GM21576 (cell line): ENCODE measurements at regions not wholly inside any gene's neighbourhood (a gene's known extent, or its start where the extent isn't known, plus 50 kb on each side); places are given as distances from the start of the nearest gene placed in this dataset.
"Not testable (repeated sequence)": the region's sequence is repeated elsewhere in the genome, so short reads cannot be mapped to it uniquely, and the experiment has no call there.

Experiments
- ATAC-seq: cut with Tn5 transposase; IDR thresholded peaks from one replicate; pipeline ENCODE4 v1.9.1; 2021; ENCODE audit warnings: mild to moderate bottlenecking, moderate library complexity; ENCODE audit not compliant: unreplicated experiment

DNA sequence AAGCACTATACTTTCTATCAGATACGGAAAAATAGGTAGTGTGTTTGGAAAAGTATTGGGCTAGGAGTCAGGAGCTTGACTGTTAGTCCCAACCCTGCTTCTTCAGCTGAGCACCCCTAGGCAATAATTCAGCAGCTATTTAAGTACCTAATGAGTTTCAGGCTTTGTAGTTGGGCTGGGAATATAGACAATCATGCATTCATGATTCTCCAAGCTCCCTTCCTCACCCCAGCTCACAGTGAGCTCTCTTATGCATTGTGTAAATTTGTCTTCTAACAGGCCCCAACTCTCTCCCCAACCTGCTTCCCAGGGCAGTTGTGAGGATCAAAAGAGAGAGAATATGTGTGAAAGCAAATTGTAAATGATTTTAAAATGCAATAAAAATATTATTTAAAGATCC, 201.2 kb downstream of the MSX2 start:
- ATAC-seq: no peak

- ATAC-seq: no peak
These were observed 198.6 kb downstream of the MSX2 start for GRCh38 chr5:174922955-174923354.

GRCh38 chr5:174920906-174921550, 196.6 kb downstream of the MSX2 start:
- no peak for ATAC-seq

DNA sequence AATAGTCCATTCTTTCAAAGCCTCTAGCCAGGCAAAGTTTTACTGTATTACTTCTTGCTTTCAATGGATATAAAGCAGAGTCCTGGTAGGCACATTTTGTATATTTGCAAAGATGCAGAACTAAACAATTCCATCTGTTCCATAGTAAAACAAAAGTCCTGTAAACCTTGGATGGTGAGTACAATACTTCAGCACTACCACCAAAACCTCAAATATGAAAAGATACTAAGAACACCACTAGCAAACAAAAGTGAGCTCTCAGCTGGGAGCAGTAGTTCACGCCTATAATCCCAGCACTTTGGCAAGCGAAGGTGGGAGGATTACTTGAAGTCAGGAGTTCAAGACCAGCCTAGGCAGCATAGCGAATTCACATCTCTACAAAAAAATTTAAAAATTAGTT, 195.0 kb downstream of the MSX2 start:
- ATAC-seq: no peak

DNA sequence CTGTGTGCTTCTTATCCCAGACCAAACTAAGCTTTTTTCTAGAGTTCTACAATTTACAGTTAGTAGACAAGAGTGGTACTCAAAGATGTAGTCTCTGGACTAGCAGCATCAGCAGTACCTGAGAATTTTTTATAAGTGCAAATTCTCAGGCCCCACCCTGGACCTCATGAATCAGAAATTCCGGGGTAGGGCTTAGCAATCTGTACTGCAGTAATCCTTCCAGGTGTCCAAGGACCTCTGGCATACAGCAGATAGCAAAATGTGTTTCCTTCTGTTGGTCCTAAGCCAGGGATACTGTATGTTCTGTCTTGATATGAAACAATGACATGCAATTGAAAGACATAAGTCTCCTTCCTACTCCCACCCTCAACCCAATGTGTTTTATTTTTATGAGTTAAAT, 194.3 kb downstream of the MSX2 start:
- ATAC-seq: no peak

- ATAC-seq: no peak
These were observed 193.7 kb downstream of the MSX2 start for GRCh38 chr5:174917976-174918554.

DNA sequence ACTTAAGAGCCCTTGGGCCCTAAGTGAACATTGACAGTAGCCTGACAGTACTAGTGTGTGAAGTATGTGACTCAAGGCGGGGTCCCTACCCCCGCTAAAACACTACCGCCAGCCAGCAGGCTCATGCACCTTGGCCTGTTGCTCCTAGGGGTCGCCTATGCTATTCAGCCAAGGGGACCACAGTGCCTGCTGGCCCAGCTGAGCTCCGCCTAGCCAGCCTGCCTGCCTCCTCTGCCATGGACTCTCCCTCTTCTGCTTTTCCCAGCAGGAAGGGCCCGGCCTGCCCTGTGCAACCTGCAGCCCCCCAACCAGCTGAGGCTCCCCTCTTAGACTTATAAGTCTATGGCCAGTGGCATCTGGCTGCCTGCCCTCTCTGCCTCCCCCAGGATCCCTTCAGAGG, 193.1 kb downstream of the MSX2 start:
- ATAC-seq: not testable (repeated sequence)

- not testable (repeated sequence) for ATAC-seq
These were observed 192.5 kb downstream of the MSX2 start for GRCh38 chr5:174916924-174917323.

GRCh38 chr5:174916227-174916626, 191.8 kb downstream of the MSX2 start:
- ATAC-seq: no peak

DNA sequence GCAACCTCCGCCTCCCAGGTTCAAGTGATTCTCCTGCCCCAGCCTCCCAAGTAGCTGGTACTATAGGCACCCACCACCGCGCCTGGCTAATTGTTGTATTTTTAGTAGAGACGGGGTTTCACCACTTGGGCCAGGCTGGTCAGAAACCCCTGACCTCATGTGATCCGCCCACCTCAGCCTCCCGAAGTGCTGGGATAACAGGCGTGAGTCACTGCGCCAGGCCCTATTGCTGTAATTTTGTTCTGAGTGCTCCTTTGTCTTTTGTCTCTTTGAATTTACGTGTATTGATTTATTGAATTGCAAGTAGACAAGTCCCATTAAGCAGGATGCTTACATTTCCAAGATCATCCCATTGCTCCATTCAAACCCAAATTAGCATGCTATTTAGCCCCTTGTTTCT, 186.7 kb downstream of the MSX2 start:
- no peak for ATAC-seq

DNA sequence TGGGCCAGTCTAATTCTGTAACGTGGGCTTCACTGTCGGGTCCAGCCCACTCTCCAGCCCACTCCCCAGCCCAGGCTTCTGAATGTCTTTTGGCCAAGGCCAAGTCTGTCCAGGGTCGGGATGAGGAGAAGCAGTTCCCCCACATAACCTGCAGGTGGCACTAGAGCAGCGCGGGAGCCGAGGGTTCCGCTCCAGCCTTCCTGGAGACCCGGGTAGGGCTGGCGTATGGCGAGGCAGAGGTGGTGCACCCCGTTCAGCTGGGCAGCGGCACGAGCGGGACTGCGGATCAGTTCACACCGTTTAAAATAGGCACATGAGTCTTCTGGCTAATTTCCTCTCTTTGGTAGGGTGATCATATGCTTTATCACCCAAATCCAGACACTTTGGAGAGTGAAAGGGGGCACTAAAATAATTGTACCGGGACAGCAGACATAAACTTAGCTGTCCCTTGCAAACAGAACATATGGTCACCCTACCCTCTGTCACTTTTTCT, 185.9 kb downstream of the MSX2 start:
- peak; percentile 69 for ATAC-seq

DNA sequence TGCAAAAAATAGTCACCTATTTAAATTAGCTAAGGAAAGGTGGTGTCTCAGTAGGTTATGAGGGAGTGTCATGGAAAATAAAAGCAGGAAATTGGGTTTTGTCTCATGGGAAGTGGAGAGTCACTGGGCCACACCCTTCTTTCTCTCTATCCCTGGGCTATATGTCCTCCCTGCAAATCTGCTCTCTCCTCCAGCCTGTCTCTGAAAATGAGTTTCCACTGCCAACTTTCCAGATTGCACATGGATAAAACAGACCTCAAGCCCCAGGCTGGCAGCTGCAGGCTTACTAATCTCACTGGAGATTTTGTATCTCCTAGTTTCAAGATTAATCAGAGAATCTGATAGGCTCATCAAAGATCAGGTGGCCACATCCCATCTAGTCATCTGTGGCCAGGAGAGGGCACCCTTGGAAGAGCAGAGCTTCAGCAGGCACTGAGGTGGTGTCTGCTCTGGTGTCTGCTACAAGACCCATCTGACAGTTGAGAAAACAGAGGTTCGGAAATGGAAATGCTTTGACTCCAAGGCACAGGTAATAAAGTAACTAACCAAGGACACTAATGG, 178.9 kb downstream of the MSX2 start:
- ATAC-seq: no peak

- ATAC-seq: no peak
These were observed 177.0 kb downstream of the MSX2 start for GRCh38 chr5:174901336-174901735.

DNA sequence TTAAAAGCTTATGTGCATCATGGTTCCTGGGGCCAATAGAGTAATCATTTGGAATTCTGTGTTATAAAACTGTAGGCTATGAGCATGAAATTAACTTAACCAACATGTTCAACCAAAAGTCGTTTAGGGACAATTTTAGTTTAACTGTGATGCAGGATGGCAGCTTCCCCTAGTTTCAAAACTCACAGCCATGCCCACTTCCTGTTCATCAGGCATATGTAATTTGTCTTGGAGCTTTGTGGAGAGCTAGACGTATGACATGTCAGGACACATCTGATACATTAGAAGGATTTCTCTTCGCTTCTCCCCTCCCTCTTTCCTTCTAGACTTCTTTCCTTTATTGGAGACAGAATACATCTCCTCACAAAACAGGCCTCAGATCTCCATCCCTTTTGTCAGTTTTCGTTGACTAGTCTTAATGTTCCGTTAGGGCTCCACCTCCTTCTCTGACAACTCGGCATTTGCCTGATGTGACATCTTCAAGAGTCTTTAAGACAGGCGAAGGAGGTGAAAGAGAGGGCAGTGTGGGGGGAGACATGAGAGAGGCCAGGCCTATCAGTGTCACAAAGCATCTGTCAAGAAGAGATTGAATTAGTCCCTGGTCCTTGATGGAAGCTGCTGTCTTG, 176.0 kb downstream of the MSX2 start:
- ATAC-seq: no peak

DNA sequence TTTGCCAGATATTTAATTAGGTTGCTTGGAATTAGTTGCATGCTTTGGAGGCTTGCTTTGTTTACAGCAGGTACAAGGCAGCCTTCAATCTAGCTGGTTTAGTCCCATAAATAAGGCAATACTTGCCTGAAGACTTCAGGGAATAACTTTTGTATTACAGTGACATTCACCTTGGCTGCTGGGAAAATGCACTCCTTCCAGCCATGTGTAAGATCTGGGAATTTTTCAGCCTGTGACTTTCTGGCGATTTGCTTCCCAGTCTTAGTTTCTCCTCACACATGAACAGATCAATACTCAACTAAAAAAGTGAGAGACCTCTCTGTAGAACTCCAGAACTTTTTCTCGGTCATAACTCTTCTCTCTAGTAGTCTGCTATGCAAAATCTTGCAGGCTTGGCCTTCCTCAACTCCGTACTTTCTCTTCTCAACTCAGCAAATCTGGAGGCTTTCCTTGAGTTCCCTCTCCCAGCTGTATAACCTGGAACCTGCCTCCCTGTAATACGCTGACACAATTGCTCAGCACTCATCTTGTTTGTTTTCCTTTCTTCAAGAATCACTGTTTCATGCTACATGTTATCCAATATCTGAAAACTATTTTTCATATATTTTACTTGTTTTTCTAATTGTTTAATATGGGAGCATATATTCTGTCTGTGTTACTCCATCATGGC, 173.0 kb downstream of the MSX2 start:
- no peak for ATAC-seq

GRCh38 chr5:174895360-174895759, 171.0 kb downstream of the MSX2 start:
- no peak for ATAC-seq

DNA sequence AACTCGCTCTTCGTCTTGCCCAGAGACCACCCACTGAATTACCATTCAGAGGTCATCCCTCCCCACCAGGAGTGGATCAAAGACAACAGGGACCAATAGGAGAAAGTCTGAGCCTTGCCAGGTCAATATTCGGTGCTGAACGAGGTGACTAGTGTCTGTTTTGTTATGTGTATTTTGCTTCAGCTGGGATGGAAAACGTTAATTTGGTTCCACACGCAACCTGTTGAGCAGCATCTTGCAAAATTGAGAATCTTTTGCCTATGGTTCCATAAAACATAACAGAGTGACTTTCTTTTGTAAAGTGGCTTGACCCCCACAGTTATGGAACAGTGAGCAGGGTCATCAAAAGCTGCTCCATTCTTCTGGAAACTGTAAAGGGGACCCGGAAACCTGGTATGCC, 168.4 kb downstream of the MSX2 start:
- ATAC-seq: no peak

GRCh38 chr5:174880412-174881200, 156.2 kb downstream of the MSX2 start:
- not testable (repeated sequence) for ATAC-seq

- ATAC-seq: no peak
These were observed 153.6 kb downstream of the MSX2 start for GRCh38 chr5:174877987-174878386.

GRCh38 chr5:174872271-174872670, 147.9 kb downstream of the MSX2 start:
- no peak for ATAC-seq

DNA sequence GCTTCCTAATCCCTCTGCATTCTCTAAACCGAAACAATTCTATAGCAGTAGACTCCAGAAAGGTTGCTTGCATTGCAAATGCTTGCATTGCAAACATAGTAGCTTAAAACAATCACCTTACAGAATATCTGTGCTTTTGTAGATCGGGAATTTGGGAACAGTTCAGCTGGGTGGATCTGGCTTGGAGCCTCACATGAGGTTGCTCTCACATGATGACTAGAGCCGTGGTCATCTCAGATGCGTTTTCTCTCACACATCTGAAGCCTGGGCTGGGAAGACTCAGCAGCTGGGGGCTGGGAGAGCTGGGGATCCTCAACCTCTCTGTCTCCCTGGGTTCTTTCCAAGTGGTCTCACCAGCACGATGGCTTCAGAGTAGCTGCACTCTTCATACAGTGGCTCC, 127.8 kb downstream of the MSX2 start:
- no peak for ATAC-seq
